B cell (primary cell): ENCODE measurements at regions not wholly inside any gene's neighbourhood (a gene's known extent, or its start where the extent isn't known, plus 50 kb on each side); places are given as distances from the start of the nearest gene placed in this dataset.

ENCODE experiments used
- CTCF ChIP-seq: fragments of 200-600 bp; IDR thresholded peaks from one replicate; pipeline ENCODE4 v1.8.0; 2022; ENCODE audit warnings: antibody characterized with exemption, mild to moderate bottlenecking
- EZH2 ChIP-seq: IDR thresholded peaks from 2 replicates; pipeline ENCODE4 v1.6.1; 2012; ENCODE audit warnings: borderline replicate concordance, low read depth, mild to moderate bottlenecking, moderate library complexity, low read length; ENCODE audit not compliant: insufficient read depth, poor library complexity, severe bottlenecking

- TF ChIP-seq EZH2 (no peak), CTCF (no peak)
Observed at GRCh38 chr4:57614257-57614932, 504.2 kb upstream of the IGFBP7 start.
